ENCODE measurements at regions not wholly inside any gene's neighbourhood (a gene's known extent, or its start where the extent isn't known, plus 50 kb on each side); places are given as distances from the start of the nearest gene placed in this dataset.

DNA sequence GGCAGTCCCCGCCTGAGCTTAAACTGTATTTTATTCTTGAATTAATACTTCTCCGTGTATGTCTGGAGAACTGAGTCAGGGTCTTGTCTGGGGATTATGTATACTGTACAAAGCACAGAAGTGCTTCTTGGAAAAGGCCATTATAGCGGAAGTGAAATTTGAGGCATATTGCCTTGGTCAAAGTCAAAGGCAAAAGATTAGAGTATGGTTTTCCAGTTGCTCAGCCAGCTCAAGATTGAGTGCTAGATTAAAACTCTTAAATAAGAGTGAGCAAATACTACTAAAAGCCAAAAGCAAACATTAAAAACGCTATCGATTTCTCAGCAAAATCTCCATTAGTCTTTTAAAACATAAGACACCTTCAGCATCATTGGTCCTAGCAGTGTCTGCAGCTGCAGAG lies 207.7 kb upstream of the MAN1A1 start:
- DNase-seq (ENCODE audit: low read depth, low spot score) (no peak), ATAC-seq (no peak)
- intact Hi-C loops (cut with micrococcal nuclease; ENCODE audit: unreplicated experiment) (no loop called here), in situ Hi-C loops (cut with HindIII; ENCODE audit: low pct_unique_long_range_greater_than_20kb, low sequenced_read_pairs) (no loop called here)
- no peak overlapping the region for H3K27ac ChIP-seq (ENCODE audit: low read length)
- no peaks in the 10 kb centered on the region for H3K9me3 ChIP-seq (ENCODE audit: control insufficient read depth, insufficient read depth, low read depth, low read length)
- ChIA-PET CTCF (no interaction called here), POLR2A (no interaction called here)
- H3K4me3 ChIP-seq (ENCODE audit: low read depth in 2 of 2, low read length in 2 of 2): no peak overlapping the region
- H3K36me3 ChIP-seq (ENCODE audit: control insufficient read depth, insufficient read depth, low read length): no peaks in the 10 kb centered on the region
- BruUV-seq (replicated peaks): no TSS peak
- no peaks in the 10 kb centered on the region for H3K27me3 ChIP-seq (ENCODE audit: control insufficient read depth, insufficient read depth, low read length)
- no peaks in the 10 kb centered on the region for H3K4me1 ChIP-seq (ENCODE audit: control insufficient read depth, insufficient read depth, low read length)
- TF ChIP-seq SIN3A (IDR thresholded peaks at IDR 0.05; ENCODE audit: borderline replicate concordance, insufficient read depth, low read depth, low read length) (no peak), POLR2AphosphoS5 (IDR thresholded peaks at IDR 0.05; ENCODE audit: low read depth, low read length) (no peak), TCF7L2 (IDR thresholded peaks at IDR 0.05; ENCODE audit: low read depth, low read length) (no peak)
- TF ChIP-seq, protein P1, sequence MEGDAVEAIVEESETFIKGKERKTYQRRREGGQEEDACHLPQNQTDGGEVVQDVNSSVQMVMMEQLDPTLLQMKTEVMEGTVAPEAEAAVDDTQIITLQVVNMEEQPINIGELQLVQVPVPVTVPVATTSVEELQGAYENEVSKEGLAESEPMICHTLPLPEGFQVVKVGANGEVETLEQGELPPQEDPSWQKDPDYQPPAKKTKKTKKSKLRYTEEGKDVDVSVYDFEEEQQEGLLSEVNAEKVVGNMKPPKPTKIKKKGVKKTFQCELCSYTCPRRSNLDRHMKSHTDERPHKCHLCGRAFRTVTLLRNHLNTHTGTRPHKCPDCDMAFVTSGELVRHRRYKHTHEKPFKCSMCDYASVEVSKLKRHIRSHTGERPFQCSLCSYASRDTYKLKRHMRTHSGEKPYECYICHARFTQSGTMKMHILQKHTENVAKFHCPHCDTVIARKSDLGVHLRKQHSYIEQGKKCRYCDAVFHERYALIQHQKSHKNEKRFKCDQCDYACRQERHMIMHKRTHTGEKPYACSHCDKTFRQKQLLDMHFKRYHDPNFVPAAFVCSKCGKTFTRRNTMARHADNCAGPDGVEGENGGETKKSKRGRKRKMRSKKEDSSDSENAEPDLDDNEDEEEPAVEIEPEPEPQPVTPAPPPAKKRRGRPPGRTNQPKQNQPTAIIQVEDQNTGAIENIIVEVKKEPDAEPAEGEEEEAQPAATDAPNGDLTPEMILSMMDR (IDR thresholded peaks at IDR 0.05): no peak
- TF ChIP-seq, protein P2, sequence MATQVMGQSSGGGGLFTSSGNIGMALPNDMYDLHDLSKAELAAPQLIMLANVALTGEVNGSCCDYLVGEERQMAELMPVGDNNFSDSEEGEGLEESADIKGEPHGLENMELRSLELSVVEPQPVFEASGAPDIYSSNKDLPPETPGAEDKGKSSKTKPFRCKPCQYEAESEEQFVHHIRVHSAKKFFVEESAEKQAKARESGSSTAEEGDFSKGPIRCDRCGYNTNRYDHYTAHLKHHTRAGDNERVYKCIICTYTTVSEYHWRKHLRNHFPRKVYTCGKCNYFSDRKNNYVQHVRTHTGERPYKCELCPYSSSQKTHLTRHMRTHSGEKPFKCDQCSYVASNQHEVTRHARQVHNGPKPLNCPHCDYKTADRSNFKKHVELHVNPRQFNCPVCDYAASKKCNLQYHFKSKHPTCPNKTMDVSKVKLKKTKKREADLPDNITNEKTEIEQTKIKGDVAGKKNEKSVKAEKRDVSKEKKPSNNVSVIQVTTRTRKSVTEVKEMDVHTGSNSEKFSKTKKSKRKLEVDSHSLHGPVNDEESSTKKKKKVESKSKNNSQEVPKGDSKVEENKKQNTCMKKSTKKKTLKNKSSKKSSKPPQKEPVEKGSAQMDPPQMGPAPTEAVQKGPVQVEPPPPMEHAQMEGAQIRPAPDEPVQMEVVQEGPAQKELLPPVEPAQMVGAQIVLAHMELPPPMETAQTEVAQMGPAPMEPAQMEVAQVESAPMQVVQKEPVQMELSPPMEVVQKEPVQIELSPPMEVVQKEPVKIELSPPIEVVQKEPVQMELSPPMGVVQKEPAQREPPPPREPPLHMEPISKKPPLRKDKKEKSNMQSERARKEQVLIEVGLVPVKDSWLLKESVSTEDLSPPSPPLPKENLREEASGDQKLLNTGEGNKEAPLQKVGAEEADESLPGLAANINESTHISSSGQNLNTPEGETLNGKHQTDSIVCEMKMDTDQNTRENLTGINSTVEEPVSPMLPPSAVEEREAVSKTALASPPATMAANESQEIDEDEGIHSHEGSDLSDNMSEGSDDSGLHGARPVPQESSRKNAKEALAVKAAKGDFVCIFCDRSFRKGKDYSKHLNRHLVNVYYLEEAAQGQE (IDR thresholded peaks at IDR 0.05; ENCODE audit: insufficient read depth in 1 of 2, low read depth in 2 of 2, low read length in 1 of 2): no peak

DNA sequence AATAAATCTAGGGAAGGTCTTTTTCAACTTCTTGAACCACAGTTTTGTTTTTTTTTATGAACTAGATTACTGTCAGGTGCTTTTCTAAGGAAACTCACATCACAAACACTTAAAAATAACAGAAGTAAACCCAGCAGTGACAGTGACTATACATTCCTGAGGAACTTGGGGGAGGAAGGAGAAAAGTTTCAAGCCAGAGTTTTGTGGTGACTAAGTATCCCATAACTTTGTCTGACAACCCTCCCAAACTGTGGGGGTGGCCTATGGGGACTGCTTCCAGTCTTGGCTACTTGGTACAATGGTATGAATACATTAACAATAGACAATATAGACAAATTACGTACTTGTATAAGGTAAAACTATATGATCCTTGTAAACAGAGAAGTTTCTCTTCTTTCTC lies 202.5 kb upstream of the MAN1A1 start:
- TF ChIP-seq TCF7L2 (IDR thresholded peaks at IDR 0.05; ENCODE audit: low read depth, low read length): no peak
- TF ChIP-seq POLR2AphosphoS5 (IDR thresholded peaks at IDR 0.05; ENCODE audit: low read depth, low read length): no peak
- TF ChIP-seq, protein P2 (IDR thresholded peaks at IDR 0.05; ENCODE audit: insufficient read depth in 1 of 2, low read depth in 2 of 2, low read length in 1 of 2): no peak
- no peak for TF ChIP-seq SIN3A (IDR thresholded peaks at IDR 0.05; ENCODE audit: borderline replicate concordance, insufficient read depth, low read depth, low read length)
- TF ChIP-seq, protein P1 (IDR thresholded peaks at IDR 0.05): no peak
- Histone ChIP-seq H3K36me3 (ENCODE audit: control insufficient read depth, insufficient read depth, low read length) (no peaks in the 10 kb centered on the region), H3K27me3 (ENCODE audit: control insufficient read depth, insufficient read depth, low read length) (no peaks in the 10 kb centered on the region), H3K4me1 (ENCODE audit: control insufficient read depth, insufficient read depth, low read length) (no peaks in the 10 kb centered on the region), H3K9me3 (ENCODE audit: control insufficient read depth, insufficient read depth, low read depth, low read length) (no peaks in the 10 kb centered on the region), H3K4me3 (ENCODE audit: low read depth in 2 of 2, low read length in 2 of 2) (no peak overlapping the region), H3K27ac (ENCODE audit: low read length) (no peak overlapping the region)
- ATAC-seq (no peak), DNase-seq (ENCODE audit: low read depth, low spot score) (no peak)
- BruUV-seq (replicated peaks): no TSS peak
- intact Hi-C loops (cut with micrococcal nuclease; ENCODE audit: unreplicated experiment) (no loop called here), in situ Hi-C loops (cut with HindIII; ENCODE audit: low pct_unique_long_range_greater_than_20kb, low sequenced_read_pairs) (no loop called here)
- POLR2A ChIA-PET: no interaction called here
- CTCF ChIA-PET: no interaction called here
